ENCODE measurements at regions not wholly inside any gene's neighbourhood (a gene's known extent, or its start where the extent isn't known, plus 50 kb on each side); places are given as distances from the start of the nearest gene placed in this dataset.

DNA sequence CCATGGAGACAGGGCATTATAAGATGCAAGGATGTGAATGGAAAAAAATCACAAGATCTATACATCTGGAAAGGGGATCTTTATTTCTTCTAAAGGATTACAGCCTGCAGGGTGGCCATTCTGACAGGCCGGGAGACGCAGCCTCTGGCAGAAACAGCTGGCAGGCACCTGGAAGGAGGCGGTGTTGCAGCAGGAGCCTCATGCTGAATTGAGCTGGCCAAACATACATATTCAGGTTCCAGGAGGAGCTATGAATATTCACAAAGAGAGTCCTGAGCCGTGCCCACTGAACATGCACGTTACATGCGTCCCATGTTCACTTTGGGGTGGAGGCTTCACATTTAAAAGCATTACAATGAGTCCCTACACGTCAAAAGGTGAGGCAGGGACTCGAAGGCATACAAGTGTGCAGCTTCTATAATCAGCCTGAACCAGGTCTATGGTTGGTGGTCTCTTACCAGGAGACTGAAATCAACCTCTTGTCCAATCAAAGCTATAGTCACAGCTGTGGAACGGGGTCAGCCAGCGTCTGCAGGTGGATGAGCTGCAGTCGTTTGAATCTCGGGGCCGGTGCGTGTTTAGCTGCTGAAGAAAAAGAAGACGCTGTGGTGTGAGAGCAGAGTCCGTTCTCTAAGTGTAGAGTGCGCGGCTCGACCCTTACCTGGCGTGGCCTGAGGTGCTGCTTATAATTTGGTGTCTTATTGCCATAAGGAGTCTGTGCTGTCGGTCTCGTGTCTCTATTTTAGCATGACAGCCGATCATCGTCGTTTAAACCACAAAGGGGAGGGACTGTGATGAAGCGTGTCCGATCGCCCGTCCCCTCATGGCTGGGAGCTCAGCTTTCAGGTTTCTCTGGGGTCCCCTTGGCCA is 183.0 kb downstream of the ETS2 start:
- H2BK120ac ChIP-seq (ENCODE audit: low read depth, low read length): peak overlapping the region; percentile 86
- peak overlapping the region; percentile 39; the same call in 1 of the 2 replicates for H4K91ac ChIP-seq (ENCODE audit: insufficient read depth, low read depth, low read length)
- H3K14ac ChIP-seq (replicated peaks; ENCODE audit: low read depth, low read length): 0 out of 2 replicates have a peak overlapping the region, but pooled peaks have one; percentile 16
- peaks cover 24% of the 10 kb centered on the region for H3K9me1 ChIP-seq (ENCODE audit: insufficient read depth, low read length)
- H3K4me2 ChIP-seq (ENCODE audit: low read depth, low read length): no peak overlapping the region
- peak overlapping the region; percentile 49; the same call in 1 of the 2 replicates for H3K18ac ChIP-seq (ENCODE audit: low read depth, low read length)
- no peak overlapping the region for H2AFZ ChIP-seq (replicated peaks; ENCODE audit: low read length, poor library complexity)
- ATAC-seq (ENCODE audit: low read depth) (no peak), DNase-seq (no peak)
- peak overlapping the region; percentile 98; the same call in 1 of the 2 replicates for H2AK5ac ChIP-seq (ENCODE audit: low read depth, low read length)
- H2AK9ac ChIP-seq (replicated peaks; ENCODE audit: low read depth, low read length, poor library complexity): peak overlapping the region; percentile 17
- no peak for TF ChIP-seq RCOR1 (IDR thresholded peaks at IDR 0.05; ENCODE audit: insufficient replicate concordance, low read length)
- TF ChIP-seq CEBPB (IDR thresholded peaks at IDR 0.05; ENCODE audit: low read depth, low read length): no peak
- TF ChIP-seq, protein P1, sequence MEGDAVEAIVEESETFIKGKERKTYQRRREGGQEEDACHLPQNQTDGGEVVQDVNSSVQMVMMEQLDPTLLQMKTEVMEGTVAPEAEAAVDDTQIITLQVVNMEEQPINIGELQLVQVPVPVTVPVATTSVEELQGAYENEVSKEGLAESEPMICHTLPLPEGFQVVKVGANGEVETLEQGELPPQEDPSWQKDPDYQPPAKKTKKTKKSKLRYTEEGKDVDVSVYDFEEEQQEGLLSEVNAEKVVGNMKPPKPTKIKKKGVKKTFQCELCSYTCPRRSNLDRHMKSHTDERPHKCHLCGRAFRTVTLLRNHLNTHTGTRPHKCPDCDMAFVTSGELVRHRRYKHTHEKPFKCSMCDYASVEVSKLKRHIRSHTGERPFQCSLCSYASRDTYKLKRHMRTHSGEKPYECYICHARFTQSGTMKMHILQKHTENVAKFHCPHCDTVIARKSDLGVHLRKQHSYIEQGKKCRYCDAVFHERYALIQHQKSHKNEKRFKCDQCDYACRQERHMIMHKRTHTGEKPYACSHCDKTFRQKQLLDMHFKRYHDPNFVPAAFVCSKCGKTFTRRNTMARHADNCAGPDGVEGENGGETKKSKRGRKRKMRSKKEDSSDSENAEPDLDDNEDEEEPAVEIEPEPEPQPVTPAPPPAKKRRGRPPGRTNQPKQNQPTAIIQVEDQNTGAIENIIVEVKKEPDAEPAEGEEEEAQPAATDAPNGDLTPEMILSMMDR (conservative IDR thresholded peaks at IDR 0.05; ENCODE audit: low read depth, low read length): no peak
- TF ChIP-seq POLR2A (IDR thresholded peaks at IDR 0.05; ENCODE audit: low read depth, low read length): no peak
- POLR2A ChIA-PET (ENCODE audit: unreplicated experiment): interaction anchor here (1.1 kb wide), 1 partner anchor 183 kb away, joined by 12 read pairs; the partner anchor contains the start of gene ETS2
- dilution Hi-C loops (cut with HindIII; ENCODE audit: low sequenced_read_pairs, unreplicated experiment): no loop called here
- H3K23ac ChIP-seq (ENCODE audit: low read depth, low read length): peak overlapping the region; percentile 41; the same call in 1 of the 2 replicates
- H3K36me3 ChIP-seq (ENCODE audit: control insufficient read depth, insufficient read depth, low read length): no peaks in the 10 kb centered on the region
- peak overlapping the region; percentile 66 for H2BK20ac ChIP-seq (ENCODE audit: low read depth, low read length)
- intact Hi-C loops (cut with micrococcal nuclease): loop anchor here (5.0 to 10.0 kb wide), 3 partner anchors 66 to 184 kb away; partner anchors contain the start of gene ETS2
- 89% methylated on average over 15 of the region's 29 CpGs; no CpG with 5 or more reads in 1 of the 2 experiments for WGBS, 2 experiments (ENCODE audit: extremely low coverage in 2 of 2, insufficient read length in 1 of 2)
- CTCF ChIA-PET: no interaction called here
- peaks cover 46% of the 10 kb centered on the region for H3K4me1 ChIP-seq (ENCODE audit: control insufficient read depth, insufficient read depth, low read length)
- H3K4ac ChIP-seq (ENCODE audit: low read depth, low read length): peak overlapping the region; percentile 77
- H3K27ac ChIP-seq (ENCODE audit: insufficient read depth, low read length): no peak overlapping the region
- no peak overlapping the region; a peak in 2 of 4 replicates for H4K8ac ChIP-seq (ENCODE audit: low read depth in 2 of 2, low read length in 2 of 2)
- no peak overlapping the region for H3K56ac ChIP-seq (ENCODE audit: extremely low read depth, insufficient read depth, low read length)
- BruUV-seq (replicated peaks): no TSS peak
- H3K4me3 ChIP-seq (ENCODE audit: insufficient read depth, low read depth, low read length): no peak overlapping the region
- H3K79me1 ChIP-seq (ENCODE audit: low read depth in 1 of 2, low read length in 2 of 2): no peaks in the 10 kb centered on the region
- no peak overlapping the region for H3K9ac ChIP-seq (ENCODE audit: low read depth, low read length)
- H2BK5ac ChIP-seq (ENCODE audit: low read depth, low read length, poor library complexity, severe bottlenecking): no peak overlapping the region
- no peaks in the 10 kb centered on the region; the same call in 1 of the 2 replicates for H4K20me1 ChIP-seq (ENCODE audit: insufficient read depth, low read length)
- H4K5ac ChIP-seq (ENCODE audit: low read depth, low read length): no peak overlapping the region; the same call in 1 of the 2 replicates
- H2BK15ac ChIP-seq (ENCODE audit: low read depth, low read length): peak overlapping the region; percentile 73; the same call in 1 of the 3 replicates
- no peaks in the 10 kb centered on the region for H3K9me3 ChIP-seq (ENCODE audit: control insufficient read depth, insufficient read depth, low read length)
- in situ Hi-C loops (cut with MboI; ENCODE audit: low sequenced_read_pairs): no loop called here
- no peaks in the 10 kb centered on the region for H3K27me3 ChIP-seq (ENCODE audit: control insufficient read depth, insufficient read depth, low read length)
